ENCODE measurements at regions not wholly inside any gene's neighbourhood (a gene's known extent, or its start where the extent isn't known, plus 50 kb on each side); places are given as distances from the start of the nearest gene placed in this dataset.
"Not testable (repeated sequence)": the region's sequence is repeated elsewhere in the genome, so short reads cannot be mapped to it uniquely, and the experiment has no call there.

DNA sequence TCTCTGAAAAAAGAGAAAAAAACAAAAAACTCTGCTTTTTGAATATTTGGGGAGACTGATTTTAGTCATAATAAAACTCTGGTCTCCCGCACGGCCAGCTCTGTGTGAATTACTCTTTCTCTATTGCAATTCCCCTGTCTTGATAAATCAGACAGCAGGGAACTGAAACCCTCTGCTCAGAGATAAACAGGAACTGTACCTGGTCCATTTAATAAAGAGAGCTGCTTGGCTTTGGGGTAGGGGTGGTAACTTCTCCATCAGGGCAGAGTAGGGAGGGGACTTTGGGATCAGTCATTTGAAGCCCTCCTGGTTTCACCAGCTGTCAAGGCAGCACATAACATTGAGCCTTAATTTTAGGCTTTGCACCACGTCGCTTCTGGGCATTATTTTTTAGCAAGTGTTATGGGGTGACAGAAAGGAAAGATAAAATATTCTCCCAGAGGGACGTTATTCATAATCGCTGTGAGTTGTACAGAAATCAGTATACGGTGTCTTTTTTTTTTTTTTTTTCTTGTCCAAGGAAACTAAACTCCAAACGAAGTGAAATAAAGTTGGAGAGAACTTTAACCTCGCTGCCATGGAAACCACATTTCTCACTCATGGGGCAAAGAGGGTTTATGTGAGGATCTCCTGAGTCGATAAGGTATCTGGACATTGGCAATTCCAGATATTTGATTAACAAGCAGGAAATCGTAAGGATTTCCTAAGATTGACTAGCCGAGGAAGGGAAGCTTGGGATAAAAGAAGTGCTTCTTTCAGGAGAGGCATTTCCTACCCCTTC, 99.0 kb upstream of the MRI1 start:
- no peak for DNase-seq (ENCODE audit: low read depth in 4 of 4, low spot score in 3 of 4)

DNA sequence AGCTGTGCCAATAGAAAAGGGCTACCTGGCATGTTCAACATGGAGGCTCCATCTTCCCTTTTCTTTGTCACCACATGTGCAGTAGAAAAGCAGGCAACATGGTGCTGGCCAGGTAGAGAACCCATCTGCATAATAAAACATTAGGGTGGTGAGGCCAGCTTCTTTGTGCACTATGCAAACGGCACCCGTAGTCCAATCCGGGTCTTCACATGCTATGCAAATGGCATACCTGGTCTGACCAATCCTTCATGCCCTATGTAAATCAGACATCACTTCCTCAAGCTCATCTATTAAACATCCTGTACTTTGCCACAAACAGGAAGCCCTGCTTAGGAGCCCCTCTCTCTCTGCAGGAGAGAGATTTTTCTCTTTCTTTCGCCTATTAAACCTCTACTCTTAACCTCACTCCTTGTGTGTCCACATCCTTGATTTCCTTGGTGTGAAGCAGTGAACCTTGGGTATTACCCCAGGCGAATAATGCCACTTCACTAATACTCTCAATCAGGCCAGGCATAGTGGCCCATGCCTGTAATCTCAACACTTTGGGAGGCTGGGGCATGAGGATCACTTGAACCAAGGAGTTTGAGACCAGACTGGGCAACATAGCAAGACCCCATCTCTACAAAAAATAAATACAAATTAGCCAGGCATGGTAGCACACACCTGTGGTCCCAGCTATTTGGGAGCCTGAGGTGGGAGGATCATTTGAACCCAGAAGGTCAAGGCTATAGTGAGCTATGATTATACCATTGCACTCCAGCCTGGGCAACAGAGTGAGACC, 111.3 kb upstream of the MRI1 start:
- no peak for DNase-seq (ENCODE audit: low read depth in 4 of 4, low spot score in 3 of 4)

DNA sequence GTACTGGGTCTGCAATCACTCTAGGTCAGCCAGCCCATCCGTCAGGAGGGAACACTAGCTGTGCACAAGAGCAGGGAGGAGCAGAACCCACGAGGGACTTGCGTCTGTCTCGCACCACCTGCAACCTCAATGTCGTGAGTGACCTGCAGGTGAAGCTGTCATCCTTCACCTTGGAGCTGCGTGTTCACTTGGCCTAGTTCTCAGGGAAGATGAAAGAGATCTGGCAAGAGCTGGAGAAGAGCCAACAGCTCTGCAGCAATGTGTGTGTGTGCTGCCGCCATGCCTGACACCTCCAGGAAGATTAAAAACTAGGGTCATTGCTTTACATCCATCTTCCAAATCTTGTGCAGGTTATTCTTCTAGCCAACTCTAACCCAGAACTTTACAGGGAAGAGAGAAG, 117.6 kb upstream of the MRI1 start:
- no peak for DNase-seq (ENCODE audit: low read depth in 4 of 4, low spot score in 3 of 4)

DNA sequence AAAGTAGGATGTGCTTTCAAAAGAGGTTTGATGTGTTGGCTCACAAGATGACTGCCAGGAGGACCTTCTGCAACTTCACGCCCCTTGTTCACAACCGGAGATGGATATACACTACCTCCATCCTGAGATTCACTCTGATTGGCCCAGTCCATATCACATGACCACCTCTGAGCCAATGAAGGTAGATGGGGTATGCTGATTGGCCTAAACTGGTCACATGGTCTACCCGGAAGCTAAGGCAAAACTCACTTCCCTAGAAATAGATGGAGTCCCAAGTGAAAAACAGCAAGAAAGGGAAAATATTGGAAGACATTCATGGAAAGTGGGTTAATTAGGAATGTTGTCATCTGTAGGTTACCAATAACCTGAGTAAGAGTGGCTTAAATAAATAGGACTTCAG, 119.7 kb upstream of the MRI1 start:
- DNase-seq (ENCODE audit: low read depth in 4 of 4, low spot score in 3 of 4) = no peak

DNA sequence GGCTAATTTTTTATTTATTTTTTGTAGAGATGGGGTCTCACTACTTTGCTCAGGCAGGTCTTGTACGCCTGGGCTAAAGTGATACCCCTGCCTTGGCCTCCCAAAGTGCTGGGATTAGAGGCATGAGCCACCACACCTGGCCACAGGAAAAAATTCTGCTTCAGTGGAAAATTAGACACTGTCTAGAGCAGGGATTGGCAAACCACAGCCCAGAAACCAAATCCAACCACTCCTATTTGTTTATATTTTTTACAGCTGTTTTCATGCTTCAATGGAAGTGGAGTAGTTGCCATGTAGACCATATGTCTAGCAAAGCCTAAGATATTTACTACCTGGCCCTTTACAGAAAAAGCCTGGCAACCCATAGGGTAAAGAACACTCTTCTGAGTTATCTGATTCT, 123.7 kb upstream of the MRI1 start:
- DNase-seq (ENCODE audit: low read depth in 4 of 4, low spot score in 3 of 4) = no peak

DNA sequence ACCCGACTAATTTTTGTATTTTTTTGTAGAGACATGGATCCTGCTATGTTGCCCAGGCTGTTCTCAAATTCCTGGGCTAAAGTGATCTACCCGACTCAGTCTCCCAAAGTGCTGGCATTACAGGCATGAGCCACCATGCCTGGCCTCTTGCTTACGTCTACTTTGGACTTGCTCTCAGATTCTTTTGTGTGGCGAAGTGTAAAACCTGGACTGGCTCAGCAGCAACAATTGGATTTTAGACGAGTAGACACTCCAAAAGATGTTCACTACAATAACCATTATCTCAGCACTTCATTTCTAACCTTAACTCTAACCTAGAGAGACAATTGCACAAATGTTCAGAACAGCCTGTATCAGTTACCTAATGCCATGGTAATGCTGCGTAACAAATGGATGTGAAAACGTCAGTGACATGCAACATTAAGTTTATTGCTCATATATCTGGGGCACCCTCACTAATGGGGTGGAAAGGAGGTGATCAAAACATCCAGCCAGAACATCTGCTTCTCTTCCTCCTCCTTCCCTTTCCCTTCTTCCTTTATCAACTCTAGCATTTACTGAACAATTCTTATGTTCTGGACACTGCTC, 124.9 kb upstream of the MRI1 start:
- no peak for DNase-seq (ENCODE audit: low read depth in 4 of 4, low spot score in 3 of 4)

DNA sequence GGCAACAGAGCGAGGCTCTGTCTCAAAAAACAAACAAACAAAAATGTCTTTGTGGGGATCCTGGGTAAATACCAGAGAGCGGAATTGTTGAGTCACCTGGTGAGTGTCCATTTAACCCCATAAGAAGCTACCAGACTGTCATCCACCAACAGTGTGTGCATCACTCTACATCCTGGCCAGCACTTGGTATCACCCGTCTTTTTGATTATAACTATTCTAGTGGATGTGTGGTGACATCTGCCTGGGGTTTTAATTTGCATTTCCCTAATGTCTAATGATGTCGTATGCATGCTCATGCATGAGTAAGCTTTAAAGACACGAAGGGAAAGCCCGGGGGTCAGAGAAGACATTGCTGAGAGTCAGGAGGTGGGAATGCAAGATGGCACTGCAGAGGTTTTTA, 126.7 kb upstream of the MRI1 start:
- DNase-seq (ENCODE audit: low read depth in 4 of 4, low spot score in 3 of 4) = no peak

DNA sequence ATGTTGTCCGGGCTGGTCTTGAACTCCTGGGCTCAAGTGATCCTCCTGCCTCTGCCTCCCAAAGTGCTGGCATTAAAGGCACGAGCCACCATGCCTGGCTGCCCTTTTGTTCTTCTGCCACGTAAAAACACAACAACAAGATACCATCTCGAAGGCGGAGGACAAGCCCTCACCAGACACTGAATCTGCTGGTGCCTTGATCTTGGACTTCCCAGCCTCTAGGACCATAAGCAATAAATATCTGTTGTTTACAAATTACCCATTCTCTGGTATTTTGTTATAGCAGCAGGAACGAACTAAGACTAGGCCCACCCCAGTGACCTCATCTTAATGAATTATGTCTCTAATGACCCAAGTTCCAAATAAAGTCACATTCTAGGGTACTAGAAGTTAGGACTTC, 128.4 kb upstream of the CACNA1A start:
- DNase-seq (ENCODE audit: low read depth in 4 of 4, low spot score in 3 of 4) = no peak

DNA sequence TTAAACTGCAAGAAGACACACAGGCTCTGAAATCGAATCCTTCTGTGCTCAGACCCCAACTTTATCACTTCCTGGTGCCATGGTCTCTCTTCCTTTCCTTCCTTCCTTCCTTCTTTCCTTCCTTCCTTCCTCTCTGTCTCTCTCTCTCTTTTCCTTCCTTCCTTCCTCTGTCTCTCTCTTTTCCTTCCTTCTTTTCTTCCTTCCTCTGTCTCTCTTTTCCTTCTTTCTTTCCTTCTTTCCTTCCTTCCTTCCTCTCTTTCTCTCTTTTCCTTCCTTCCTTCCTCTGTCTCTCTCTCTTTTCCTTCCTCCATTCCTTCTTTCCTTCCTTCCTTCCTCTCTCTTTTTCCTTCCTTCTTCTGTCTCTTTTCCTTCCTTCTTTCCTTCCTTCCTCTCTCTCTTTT, 127.2 kb upstream of the CACNA1A start:
- DNase-seq (ENCODE audit: low read depth in 4 of 4, low spot score in 3 of 4) = no peak

DNA sequence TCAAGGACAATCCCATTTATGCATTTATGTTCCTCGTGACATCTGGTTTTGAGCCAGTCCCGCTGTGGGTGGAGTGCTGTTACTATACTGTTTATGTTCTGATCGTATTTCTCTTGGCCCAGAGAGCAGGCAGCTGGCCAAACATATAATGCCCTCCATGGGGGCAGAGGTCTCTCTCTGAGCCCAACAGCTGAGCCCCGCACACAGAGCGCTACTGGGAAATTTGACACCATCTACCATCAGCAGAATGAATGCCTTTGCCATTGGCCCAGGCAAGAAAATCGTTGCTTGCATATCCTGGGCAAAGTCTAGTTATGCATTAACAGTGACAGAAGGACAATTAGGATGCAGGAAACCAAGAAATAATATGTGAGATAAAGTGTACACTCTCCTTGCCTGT, 126.8 kb upstream of the CACNA1A start:
- DNase-seq (ENCODE audit: low read depth in 4 of 4, low spot score in 3 of 4) = peak in 3 of 4 donors; percentile 24 to 60 (median 33)

DNA sequence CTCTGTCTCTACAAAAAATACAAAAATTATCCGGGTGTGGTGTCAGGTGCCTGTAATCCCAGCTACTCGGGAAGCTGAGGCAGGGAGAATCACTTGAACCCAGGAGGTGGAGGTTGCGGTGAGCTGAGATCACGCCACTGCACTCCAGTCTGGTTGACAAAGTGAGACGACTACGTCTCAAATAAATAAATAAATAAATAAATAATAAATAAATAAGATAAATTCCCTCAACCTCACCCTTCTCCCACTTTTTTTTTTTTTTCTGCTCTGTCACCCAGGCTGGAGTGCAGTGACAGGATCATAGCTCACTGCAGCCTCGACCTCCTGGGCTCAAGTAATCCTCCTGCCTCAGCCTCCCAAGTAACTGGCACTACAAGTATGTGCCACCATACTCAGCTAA, 125.9 kb upstream of the CACNA1A start:
- DNase-seq (ENCODE audit: low read depth in 4 of 4, low spot score in 3 of 4) = not testable (repeated sequence)

DNA sequence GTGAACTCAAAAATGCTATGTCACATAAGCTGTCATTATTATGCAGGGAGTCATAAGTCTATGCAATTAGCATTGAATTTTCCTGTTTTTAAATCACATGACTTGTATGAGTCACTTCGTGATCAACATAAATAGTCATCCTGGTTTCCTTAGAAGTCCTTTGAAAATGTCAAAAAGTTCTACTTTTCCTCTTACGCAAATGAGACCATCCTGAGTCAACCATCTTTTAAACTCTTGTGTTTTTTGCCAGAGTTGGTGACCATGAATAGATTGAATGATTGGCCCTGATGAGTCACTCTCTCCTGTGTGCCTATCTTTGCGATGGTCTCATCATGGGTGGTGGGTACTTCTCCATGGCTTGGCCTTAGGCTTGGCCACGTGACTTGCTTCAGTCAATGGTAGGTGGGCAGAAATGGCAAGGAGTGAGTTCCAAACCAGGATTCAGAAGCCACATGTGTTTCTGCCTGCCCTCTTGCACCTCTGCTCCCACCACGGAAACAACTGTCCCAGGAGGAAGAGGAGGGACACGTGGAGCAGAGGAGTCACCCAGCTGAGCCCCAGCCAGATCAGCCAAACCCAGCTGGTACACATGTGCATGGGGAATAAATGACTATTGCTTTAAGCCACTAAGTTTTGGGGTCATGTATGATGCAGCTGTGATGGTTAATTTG, 123.5 kb upstream of the CACNA1A start:
- DNase-seq (ENCODE audit: low read depth in 4 of 4, low spot score in 3 of 4) = no peak

DNA sequence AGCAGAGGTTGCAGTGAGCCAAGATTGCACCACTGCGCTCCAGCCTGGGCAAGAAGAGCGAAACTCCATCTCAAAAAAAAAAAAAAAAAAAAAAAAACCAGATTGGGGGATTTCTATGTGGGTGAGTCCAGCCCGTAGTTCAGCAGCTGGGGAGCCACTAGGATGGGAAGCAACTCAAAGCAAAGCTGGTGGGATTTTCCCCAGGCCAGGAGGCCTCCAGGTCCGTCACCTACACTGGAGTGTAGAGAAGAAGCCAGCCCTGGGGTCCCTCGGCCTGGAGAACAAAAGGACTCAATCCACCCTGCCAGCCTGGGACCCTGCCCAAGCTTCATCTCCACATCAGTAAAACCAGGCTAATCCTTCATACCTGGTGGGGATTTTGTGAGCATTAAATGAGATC, 121.3 kb upstream of the CACNA1A start:
- no peak for DNase-seq (ENCODE audit: low read depth in 4 of 4, low spot score in 3 of 4)

DNA sequence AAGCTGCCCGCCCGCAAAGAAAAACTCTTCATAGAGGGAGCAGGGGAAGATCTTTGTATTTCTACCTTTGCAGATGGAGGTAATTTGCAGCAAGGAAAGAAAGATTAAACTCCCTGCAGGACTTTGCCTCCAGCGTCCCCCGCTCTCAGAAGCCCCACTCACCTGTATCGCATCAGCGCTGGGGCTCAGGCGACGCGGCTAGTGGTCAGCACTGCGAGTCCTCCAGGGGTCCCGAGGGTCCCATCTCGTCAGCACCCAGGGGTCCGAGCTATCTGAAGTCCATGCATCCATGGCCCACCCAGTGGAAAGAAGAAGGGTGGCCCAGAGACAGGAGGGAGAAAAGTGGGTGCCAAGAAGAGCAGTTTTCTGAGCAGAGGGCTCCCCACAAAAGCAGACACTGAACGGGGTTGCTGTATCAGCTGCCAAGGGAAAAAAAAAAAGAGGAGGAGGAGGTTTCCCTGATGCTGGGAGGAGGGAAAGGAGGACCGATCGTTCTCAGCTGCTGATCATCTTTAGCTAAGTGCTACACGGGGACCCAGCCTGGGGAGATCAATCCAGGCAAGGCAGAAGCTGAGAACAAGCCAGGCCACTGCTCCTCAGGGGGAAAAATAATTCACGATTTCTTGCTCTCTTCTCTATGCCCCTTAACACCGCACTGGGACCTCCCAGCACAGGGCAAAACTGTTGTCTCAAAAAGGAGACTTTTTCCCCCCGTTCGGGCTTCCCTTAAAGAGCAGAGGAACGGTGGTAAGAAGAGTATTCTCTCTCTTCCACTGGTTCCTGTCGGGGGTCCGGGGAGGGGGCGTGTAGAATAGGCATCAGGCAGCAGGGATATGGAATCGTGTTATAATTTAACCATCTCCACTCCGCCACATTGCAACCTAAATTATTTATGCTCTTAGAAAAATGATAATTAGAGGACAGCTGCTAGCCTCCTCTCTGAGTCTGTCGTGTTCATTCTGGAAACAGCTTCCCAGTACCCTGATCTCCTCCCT, 117.7 kb upstream of the CACNA1A start:
- no peak for DNase-seq (ENCODE audit: low read depth in 4 of 4, low spot score in 3 of 4)

DNA sequence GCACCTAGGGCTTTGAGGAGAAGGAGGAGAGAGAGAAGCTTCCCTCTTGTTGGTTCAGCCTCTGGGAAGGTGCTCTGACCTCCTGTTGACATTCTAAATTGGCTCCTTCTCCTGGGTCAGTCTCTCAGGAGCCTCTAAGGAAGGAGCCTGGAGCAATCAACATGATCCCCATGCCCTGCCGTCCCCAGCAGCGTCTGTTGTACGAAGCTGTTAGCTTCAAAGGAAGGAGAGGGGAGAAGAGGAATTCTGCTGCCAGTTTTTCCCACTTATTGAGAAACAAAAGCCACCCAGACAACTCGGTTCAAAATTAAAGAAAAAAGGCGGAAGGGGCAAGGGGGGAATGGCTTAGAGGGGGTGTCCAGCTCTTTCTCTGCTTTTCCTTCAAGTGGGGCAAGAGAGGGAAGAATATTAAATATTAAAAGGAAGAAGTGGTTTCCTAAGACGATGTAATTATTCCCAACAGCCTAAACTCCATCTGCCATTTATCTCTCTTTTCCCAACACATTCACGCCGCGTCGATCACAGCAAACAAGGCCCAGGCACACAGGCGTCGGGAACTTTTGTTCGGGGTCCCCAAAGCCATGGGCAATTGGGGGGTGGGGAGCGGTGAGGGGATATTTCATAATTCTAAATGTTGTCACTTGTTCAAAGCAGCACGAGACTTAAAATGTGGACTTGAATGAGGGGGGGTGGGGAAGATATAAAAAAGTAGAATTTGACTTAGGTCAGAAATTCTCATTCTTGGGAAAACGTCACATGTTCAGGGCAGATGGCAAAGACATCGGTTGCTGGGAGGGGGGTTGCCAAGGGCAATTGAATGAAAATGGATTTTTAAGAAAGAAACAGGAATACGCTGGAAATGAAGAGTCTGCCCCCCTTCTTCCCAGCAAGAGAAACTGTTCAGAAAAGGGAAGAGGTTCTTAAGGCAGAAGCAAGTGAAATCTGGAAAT, 116.8 kb upstream of the CACNA1A start:
- no peak for DNase-seq (ENCODE audit: low read depth in 4 of 4, low spot score in 3 of 4)

DNA sequence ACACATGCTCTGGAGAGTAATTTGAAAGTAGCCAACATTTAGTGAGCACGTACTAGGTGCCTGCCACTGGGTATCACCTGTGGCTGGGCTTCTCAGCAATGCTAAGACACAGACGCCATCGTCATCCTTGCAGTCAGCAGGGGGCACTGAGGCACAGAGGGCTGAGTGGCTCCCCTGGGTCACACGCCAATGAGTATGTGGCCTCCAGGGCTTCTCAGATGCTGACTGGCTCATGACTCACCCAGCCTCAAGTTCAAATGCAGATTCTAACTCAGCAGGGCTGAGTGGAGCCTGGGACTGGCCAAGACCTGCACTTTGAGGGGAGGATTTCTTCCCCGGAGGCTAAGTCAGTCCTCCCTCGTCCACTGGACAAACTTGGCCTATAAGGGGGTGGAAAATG, 115.1 kb upstream of the CACNA1A start:
- DNase-seq (ENCODE audit: low read depth in 4 of 4, low spot score in 3 of 4) = no peak

DNA sequence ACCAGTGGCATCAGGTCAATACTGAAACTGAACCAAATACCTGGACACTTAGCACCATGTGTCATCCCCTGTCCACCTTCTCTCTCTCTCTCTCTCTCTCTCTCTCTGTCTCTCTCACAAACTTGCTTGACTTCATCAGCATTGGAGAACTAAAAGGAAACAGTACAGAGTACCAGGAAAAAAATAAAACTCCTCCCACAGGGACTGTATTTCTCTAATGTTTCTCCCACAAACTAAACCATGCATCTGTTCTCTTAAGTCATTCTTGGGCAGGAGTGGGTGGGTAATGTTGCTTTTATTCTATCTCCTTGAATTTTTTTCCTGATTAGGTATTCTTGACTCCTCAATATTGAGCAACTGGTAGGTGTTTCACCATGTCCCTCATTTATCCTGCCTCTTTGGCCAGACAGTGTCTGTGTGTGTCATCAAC, 112.9 kb upstream of the CACNA1A start:
- no peak for DNase-seq (ENCODE audit: low read depth in 4 of 4, low spot score in 3 of 4)

DNA sequence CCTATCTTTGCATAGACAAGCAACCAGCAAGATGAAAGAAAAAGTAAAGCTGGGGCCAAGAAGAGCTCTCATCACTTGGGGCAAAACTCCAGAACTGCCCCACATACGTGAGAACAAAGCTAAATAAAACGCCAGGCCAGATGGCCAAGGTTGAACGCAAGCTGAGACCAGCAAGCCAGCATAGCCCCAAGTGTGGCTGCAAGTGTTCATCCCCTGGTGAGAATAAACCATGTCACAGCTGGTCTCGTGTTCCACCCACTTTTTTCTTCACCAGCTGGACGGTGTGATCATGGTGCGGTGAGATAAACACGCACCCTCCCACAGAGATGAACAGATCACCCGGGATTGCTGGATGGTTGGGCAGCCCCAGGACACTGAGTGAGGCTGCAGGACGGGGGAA, 109.6 kb upstream of the CACNA1A start:
- no peak for DNase-seq (ENCODE audit: low read depth in 4 of 4, low spot score in 3 of 4)

DNA sequence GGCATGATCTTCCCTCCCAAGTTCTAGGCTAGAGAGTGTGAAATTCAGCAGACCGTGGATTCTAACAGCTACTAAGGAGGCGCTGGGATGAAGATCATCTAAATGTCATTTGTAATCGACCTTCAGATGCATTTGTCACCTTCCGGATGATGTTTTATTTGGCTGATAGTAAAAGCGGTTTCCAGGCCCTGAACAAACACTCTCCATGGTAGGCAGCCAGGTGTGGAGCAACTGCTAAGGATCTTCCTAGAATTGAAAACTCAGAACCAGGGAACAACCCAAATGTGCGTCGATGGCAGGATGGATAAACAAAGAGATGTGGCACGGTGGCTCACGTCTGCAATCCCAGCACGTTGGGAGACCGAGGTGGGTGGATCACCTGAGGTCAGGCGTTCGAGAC, 107.2 kb upstream of the CACNA1A start:
- no peak for DNase-seq (ENCODE audit: low read depth in 4 of 4, low spot score in 3 of 4)
